ENCODE measurements at regions not wholly inside any gene's neighbourhood (a gene's known extent, or its start where the extent isn't known, plus 50 kb on each side); places are given as distances from the start of the nearest gene placed in this dataset.

DNA sequence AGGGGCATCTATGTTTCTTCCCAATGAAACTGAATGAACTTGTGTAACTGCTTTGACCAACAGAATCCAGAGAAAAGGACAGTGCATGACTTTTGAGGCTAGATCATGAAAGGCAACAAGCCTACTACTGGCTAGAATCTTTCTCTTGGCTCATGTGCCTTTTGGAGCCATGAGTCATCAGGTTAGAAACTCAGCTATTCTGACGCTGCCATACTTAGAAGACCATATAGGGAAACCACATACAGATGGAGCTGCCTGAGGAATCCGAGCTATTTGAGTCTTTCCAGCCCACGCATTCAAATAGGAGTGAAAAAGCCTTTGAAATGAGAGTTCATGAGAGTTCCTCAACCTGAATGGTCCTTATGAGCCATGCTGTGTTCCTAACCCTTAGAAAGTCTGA is 738.5 kb upstream of the CHRM3 start:
- DNase-seq (ENCODE audit: low spot score) (peak; percentile 14), ATAC-seq (peak; percentile 99)
- POLR2A ChIA-PET = interaction anchor here (1.0 kb wide), 1 partner anchor 21 kb away, joined by 3 read pairs; no protein-coding TSS in a partner anchor
- Mint-ChIP-seq H3K27ac (peak overlapping the region; percentile 77), H3K9me3 (no peaks in the 10 kb centered on the region), H3K27me3 (ENCODE audit: low read depth) (no peaks in the 10 kb centered on the region), H3K4me3 (no peak overlapping the region), H3K36me3 (no peaks in the 10 kb centered on the region), H3K4me1 (peaks cover 20% of the 10 kb centered on the region)
- TF ChIP-seq NR2C2 (CRISPR knock-in tag; IDR thresholded peaks at IDR 0.05) = no peak
- TF ChIP-seq, protein P1, sequence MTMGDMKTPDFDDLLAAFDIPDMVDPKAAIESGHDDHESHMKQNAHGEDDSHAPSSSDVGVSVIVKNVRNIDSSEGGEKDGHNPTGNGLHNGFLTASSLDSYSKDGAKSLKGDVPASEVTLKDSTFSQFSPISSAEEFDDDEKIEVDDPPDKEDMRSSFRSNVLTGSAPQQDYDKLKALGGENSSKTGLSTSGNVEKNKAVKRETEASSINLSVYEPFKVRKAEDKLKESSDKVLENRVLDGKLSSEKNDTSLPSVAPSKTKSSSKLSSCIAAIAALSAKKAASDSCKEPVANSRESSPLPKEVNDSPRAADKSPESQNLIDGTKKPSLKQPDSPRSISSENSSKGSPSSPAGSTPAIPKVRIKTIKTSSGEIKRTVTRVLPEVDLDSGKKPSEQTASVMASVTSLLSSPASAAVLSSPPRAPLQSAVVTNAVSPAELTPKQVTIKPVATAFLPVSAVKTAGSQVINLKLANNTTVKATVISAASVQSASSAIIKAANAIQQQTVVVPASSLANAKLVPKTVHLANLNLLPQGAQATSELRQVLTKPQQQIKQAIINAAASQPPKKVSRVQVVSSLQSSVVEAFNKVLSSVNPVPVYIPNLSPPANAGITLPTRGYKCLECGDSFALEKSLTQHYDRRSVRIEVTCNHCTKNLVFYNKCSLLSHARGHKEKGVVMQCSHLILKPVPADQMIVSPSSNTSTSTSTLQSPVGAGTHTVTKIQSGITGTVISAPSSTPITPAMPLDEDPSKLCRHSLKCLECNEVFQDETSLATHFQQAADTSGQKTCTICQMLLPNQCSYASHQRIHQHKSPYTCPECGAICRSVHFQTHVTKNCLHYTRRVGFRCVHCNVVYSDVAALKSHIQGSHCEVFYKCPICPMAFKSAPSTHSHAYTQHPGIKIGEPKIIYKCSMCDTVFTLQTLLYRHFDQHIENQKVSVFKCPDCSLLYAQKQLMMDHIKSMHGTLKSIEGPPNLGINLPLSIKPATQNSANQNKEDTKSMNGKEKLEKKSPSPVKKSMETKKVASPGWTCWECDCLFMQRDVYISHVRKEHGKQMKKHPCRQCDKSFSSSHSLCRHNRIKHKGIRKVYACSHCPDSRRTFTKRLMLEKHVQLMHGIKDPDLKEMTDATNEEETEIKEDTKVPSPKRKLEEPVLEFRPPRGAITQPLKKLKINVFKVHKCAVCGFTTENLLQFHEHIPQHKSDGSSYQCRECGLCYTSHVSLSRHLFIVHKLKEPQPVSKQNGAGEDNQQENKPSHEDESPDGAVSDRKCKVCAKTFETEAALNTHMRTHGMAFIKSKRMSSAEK (CRISPR knock-in tag; IDR thresholded peaks at IDR 0.05; ENCODE audit: borderline replicate concordance) = 0 out of 2 replicates have a peak, but pooled peaks have one; percentile 22
- CTCF ChIA-PET = interaction anchor here (0.9 kb wide), 1 partner anchor 797 kb away, joined by 4 read pairs; no protein-coding TSS in a partner anchor

DNA sequence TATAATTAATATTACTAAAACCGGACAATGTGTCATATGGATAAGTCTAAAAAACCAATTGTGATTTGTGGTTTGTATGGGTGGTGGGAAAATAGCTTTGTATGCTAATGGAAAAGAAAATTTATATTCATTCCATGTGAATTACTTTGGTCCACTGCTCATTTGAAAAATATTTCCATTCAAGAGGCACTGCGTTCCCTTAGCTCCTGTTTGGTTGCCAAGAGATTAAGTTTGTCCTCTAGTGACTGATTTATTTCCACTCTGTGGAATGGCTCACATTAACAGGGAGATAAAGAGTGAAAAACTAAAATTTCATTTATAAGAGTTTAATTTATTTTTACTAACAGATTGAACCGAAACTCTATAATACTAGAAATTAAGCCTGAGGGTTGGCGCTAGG is 744.1 kb upstream of the CHRM3 start:
- POLR2A ChIA-PET = no interaction called here
- peaks cover 2% of the 10 kb centered on the region; the same call in 1 of the 2 replicates for H3K4me1 Mint-ChIP-seq
- H3K4me3 Mint-ChIP-seq = no peak overlapping the region
- CTCF ChIA-PET = no interaction called here
- no peak for DNase-seq (ENCODE audit: low spot score)
- no peaks in the 10 kb centered on the region for H3K9me3 Mint-ChIP-seq
- no peaks in the 10 kb centered on the region for H3K36me3 Mint-ChIP-seq
- no peak overlapping the region; the same call in 1 of the 2 replicates for H3K27ac Mint-ChIP-seq
- no peaks in the 10 kb centered on the region for H3K27me3 Mint-ChIP-seq (ENCODE audit: low read depth)
- TF ChIP-seq FOXK1 (CRISPR knock-in tag; IDR thresholded peaks at IDR 0.05) (no peak), HMGA2 (CRISPR knock-in tag; IDR thresholded peaks at IDR 0.05) (peak; percentile 60; the same call in 1 of the 2 replicates)
- no peak for ATAC-seq

DNA sequence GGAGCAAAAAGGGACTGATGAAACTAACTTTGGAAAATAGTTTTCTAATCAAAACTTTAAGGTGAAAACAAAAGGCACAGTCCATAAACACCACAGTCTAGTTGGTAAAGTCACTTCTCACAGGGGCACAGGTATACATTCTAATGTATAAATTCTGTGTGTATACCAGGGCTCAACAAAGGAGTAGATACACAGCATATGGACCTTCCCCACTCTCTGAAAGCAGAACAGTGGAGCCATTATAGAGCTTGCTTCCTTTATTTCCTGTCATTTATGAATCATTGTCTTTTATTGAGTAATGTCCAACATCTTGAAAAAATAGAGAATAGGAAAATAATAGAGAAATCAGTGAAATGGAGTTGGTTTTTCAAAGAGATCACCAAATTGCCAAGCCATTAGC is 746.5 kb upstream of the CHRM3 start:
- ChIA-PET POLR2A (no interaction called here), CTCF (no interaction called here)
- no peak for ATAC-seq

More for the DNA sequence above, 746.5 kb upstream of the CHRM3 start:
- TF ChIP-seq, protein P2, sequence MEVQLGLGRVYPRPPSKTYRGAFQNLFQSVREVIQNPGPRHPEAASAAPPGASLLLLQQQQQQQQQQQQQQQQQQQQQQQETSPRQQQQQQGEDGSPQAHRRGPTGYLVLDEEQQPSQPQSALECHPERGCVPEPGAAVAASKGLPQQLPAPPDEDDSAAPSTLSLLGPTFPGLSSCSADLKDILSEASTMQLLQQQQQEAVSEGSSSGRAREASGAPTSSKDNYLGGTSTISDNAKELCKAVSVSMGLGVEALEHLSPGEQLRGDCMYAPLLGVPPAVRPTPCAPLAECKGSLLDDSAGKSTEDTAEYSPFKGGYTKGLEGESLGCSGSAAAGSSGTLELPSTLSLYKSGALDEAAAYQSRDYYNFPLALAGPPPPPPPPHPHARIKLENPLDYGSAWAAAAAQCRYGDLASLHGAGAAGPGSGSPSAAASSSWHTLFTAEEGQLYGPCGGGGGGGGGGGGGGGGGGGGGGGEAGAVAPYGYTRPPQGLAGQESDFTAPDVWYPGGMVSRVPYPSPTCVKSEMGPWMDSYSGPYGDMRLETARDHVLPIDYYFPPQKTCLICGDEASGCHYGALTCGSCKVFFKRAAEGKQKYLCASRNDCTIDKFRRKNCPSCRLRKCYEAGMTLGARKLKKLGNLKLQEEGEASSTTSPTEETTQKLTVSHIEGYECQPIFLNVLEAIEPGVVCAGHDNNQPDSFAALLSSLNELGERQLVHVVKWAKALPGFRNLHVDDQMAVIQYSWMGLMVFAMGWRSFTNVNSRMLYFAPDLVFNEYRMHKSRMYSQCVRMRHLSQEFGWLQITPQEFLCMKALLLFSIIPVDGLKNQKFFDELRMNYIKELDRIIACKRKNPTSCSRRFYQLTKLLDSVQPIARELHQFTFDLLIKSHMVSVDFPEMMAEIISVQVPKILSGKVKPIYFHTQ (CRISPR knock-in tag; IDR thresholded peaks at IDR 0.05) = no peak
- TF ChIP-seq, protein P3, sequence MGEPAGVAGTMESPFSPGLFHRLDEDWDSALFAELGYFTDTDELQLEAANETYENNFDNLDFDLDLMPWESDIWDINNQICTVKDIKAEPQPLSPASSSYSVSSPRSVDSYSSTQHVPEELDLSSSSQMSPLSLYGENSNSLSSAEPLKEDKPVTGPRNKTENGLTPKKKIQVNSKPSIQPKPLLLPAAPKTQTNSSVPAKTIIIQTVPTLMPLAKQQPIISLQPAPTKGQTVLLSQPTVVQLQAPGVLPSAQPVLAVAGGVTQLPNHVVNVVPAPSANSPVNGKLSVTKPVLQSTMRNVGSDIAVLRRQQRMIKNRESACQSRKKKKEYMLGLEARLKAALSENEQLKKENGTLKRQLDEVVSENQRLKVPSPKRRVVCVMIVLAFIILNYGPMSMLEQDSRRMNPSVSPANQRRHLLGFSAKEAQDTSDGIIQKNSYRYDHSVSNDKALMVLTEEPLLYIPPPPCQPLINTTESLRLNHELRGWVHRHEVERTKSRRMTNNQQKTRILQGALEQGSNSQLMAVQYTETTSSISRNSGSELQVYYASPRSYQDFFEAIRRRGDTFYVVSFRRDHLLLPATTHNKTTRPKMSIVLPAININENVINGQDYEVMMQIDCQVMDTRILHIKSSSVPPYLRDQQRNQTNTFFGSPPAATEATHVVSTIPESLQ (CRISPR knock-in tag; IDR thresholded peaks at IDR 0.05) = no peak
- TF ChIP-seq, protein P4, sequence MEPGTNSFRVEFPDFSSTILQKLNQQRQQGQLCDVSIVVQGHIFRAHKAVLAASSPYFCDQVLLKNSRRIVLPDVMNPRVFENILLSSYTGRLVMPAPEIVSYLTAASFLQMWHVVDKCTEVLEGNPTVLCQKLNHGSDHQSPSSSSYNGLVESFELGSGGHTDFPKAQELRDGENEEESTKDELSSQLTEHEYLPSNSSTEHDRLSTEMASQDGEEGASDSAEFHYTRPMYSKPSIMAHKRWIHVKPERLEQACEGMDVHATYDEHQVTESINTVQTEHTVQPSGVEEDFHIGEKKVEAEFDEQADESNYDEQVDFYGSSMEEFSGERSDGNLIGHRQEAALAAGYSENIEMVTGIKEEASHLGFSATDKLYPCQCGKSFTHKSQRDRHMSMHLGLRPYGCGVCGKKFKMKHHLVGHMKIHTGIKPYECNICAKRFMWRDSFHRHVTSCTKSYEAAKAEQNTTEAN (CRISPR knock-in tag; IDR thresholded peaks at IDR 0.05) = no peak
- no peak for TF ChIP-seq TEAD4 (CRISPR knock-in tag; IDR thresholded peaks at IDR 0.05)
- no peak for TF ChIP-seq RORB (CRISPR knock-in tag; IDR thresholded peaks at IDR 0.05)
- TF ChIP-seq TP53 (CRISPR knock-in tag; IDR thresholded peaks at IDR 0.05) = no peak
- TF ChIP-seq ZNF263 (CRISPR knock-in tag; IDR thresholded peaks at IDR 0.05; ENCODE audit: low read depth) = no peak
- H3K4me3 Mint-ChIP-seq = no peak overlapping the region
- H3K27me3 Mint-ChIP-seq (ENCODE audit: low read depth) = no peaks in the 10 kb centered on the region
- no peaks in the 10 kb centered on the region for H3K4me1 Mint-ChIP-seq
- H3K27ac Mint-ChIP-seq = no peak overlapping the region
- DNase-seq (ENCODE audit: low spot score) = no peak
- no peaks in the 10 kb centered on the region for H3K36me3 Mint-ChIP-seq
- no peaks in the 10 kb centered on the region for H3K9me3 Mint-ChIP-seq
